ENCODE measurements at regions not wholly inside any gene's neighbourhood (a gene's known extent, or its start where the extent isn't known, plus 50 kb on each side); places are given as distances from the start of the nearest gene placed in this dataset.

- TF ChIP-seq HMGXB3 (CRISPR knock-in tag; IDR thresholded peaks at IDR 0.05; ENCODE audit: borderline replicate concordance) (peak; percentile 89), FOXK2 (IDR thresholded peaks at IDR 0.05) (no peak), JDP2 (CRISPR knock-in tag; IDR thresholded peaks at IDR 0.05; ENCODE audit: borderline replicate concordance) (no peak), ZNF281 (CRISPR knock-in tag; IDR thresholded peaks at IDR 0.05; ENCODE audit: borderline replicate concordance) (peak; percentile 75; the same call in 1 of the 2 replicates)
These were observed 172.5 kb downstream of the FOXA2 start (continued) for GRCh38 chr20:22411627-22412450.

All from HepG2 (cell line).